ENCODE measurements at regions not wholly inside any gene's neighbourhood (a gene's known extent, or its start where the extent isn't known, plus 50 kb on each side); places are given as distances from the start of the nearest gene placed in this dataset.
"Not testable (repeated sequence)": the region's sequence is repeated elsewhere in the genome, so short reads cannot be mapped to it uniquely, and the experiment has no call there.

DNA sequence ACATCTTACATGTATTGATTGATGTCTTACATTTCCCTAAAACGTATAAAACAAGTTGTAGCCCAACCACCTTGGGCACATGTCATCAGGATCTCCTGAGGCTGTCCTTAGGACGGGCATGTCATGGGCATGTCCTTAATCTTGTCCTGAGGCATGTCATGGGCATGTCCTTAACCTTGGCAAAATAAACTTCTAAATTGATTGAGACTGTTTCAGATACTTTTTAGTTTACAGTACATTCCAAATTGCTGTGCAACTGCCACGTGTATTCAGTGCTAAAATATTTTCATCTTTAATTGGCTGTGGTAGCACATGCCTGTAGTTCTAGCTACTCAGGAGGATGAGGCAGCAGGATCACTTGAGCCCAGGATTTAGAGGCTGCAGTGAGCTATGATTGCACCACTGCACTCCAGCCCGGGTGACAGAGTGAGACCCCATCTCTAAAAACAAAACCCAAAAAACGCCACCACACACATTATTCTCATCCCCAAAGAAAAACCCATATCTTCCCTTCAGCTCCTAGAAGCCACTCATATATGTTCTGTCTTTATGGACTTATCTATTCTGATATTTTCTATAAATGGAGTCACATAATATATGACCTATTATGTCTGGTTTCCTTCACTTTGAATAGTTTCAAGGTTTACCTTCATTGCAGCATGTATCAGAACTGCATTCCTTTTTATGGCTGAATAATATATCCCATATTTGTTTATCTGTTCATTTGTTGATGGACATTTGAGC is 96.0 kb upstream of the BTG3 start:
- Histone ChIP-seq H3K9me2 (replicated peaks; ENCODE audit: low read depth, low read length) (no peaks in the 10 kb centered on the region), H3K4me1 (ENCODE audit: insufficient read depth, low read length, poor library complexity, severe bottlenecking) (no peaks in the 10 kb centered on the region), H3K4me3 (ENCODE audit: low read length, poor library complexity, severe bottlenecking) (no peak overlapping the region), H3K27me3 (ENCODE audit: insufficient read depth, low read length, poor library complexity, severe bottlenecking) (no peaks in the 10 kb centered on the region), H3K4me2 (ENCODE audit: low read depth, low read length, poor library complexity, severe bottlenecking) (no peak overlapping the region), H3K9ac (ENCODE audit: low read depth, low read length, poor library complexity, severe bottlenecking) (no peak overlapping the region), H3K36me3 (ENCODE audit: insufficient read depth, low read length) (no peaks in the 10 kb centered on the region), H3F3A (ENCODE audit: low read depth) (no peaks in the 10 kb centered on the region), H2AFZ (ENCODE audit: low read length) (peak overlapping the region; percentile 18; the same call in 1 of the 2 replicates), H3K9me3 (ENCODE audit: insufficient read depth, low read depth, low read length) (no peaks in the 10 kb centered on the region; the same call in 1 of the 2 replicates), H4K20me1 (ENCODE audit: insufficient read depth, low read length, poor library complexity, severe bottlenecking) (no peaks in the 10 kb centered on the region), H3K79me2 (ENCODE audit: insufficient read depth, low read length) (no peaks in the 10 kb centered on the region)
- TF ChIP-seq, protein P1, sequence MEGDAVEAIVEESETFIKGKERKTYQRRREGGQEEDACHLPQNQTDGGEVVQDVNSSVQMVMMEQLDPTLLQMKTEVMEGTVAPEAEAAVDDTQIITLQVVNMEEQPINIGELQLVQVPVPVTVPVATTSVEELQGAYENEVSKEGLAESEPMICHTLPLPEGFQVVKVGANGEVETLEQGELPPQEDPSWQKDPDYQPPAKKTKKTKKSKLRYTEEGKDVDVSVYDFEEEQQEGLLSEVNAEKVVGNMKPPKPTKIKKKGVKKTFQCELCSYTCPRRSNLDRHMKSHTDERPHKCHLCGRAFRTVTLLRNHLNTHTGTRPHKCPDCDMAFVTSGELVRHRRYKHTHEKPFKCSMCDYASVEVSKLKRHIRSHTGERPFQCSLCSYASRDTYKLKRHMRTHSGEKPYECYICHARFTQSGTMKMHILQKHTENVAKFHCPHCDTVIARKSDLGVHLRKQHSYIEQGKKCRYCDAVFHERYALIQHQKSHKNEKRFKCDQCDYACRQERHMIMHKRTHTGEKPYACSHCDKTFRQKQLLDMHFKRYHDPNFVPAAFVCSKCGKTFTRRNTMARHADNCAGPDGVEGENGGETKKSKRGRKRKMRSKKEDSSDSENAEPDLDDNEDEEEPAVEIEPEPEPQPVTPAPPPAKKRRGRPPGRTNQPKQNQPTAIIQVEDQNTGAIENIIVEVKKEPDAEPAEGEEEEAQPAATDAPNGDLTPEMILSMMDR (conservative IDR thresholded peaks at IDR 0.05; ENCODE audit: low read length) = no peak
- TF ChIP-seq EZH2phosphoT487 (IDR thresholded peaks at IDR 0.05; ENCODE audit: borderline replicate concordance) = no peak

DNA sequence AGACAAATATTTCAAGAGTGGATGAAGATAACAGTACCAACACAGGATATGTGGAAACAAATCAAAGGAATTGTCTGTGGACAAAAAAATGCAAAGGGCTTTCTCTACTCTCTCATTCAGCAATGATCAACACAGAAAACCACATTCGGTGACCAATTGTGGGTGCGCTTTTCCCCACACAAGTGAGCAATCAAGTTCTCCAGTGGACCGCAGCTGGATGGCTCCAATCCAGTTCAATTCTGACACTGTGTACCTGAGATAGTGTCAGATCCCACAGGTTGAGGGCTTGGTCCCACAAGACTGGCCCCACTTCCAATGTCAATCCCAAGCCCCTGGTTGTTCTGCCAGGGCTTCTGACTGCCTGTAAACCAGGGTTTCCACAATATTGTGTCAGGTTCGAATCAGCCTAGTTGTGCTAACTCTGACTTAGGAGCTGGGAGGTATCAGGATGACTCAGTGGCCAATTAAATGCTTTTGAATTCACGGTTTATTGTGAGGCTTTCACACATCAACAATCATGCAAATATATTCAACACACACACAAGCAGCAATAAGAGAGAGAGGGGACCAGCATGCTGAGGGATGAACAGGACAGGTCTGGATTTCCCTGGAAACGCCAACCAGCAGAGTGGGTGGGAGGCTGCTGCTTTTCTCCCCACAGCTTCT is 87.0 kb upstream of the BTG3 start:
- Histone ChIP-seq H3K9me3 (ENCODE audit: insufficient read depth, low read depth, low read length) (no peaks in the 10 kb centered on the region), H3K79me2 (ENCODE audit: insufficient read depth, low read length) (no peaks in the 10 kb centered on the region), H3K4me1 (ENCODE audit: insufficient read depth, low read length, poor library complexity, severe bottlenecking) (peaks cover 22% of the 10 kb centered on the region), H3K27me3 (ENCODE audit: insufficient read depth, low read length, poor library complexity, severe bottlenecking) (no peaks in the 10 kb centered on the region), H3K9me2 (replicated peaks; ENCODE audit: low read depth, low read length) (no peaks in the 10 kb centered on the region), H3K4me3 (ENCODE audit: low read length, poor library complexity, severe bottlenecking) (no peak overlapping the region), H3K9ac (ENCODE audit: low read depth, low read length, poor library complexity, severe bottlenecking) (no peak overlapping the region), H4K20me1 (ENCODE audit: insufficient read depth, low read length, poor library complexity, severe bottlenecking) (no peaks in the 10 kb centered on the region), H3K36me3 (ENCODE audit: insufficient read depth, low read length) (no peaks in the 10 kb centered on the region), H3F3A (ENCODE audit: low read depth) (no peaks in the 10 kb centered on the region), H2AFZ (ENCODE audit: low read length) (no peak overlapping the region), H3K4me2 (ENCODE audit: low read depth, low read length, poor library complexity, severe bottlenecking) (no peak overlapping the region)
- TF ChIP-seq, protein P1 (conservative IDR thresholded peaks at IDR 0.05; ENCODE audit: low read length) = no peak
- TF ChIP-seq EZH2phosphoT487 (IDR thresholded peaks at IDR 0.05; ENCODE audit: borderline replicate concordance) = no peak

DNA sequence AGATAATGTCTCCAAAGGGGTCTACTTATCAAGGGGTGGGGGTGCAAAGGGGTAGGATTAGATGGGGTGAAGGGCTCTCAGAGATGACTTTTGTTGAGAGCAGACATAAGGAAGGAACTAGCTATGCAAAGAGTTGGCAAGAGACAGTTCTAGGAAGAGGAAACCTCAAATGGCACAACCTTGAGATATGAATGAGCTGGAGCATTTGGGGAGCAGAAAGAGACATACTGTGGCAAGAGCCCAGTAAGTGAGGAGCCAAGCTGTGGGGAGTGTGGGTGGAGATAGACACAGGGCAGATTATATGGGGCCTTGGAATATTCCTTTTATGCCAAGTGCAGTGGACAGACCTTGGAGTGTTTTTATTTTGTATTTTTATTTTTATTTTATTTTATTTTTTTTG is 84.8 kb upstream of the BTG3 start:
- no peaks in the 10 kb centered on the region for H3F3A ChIP-seq (ENCODE audit: low read depth)
- H3K4me2 ChIP-seq (ENCODE audit: low read depth, low read length, poor library complexity, severe bottlenecking) = peak overlapping the region; percentile 14
- H3K36me3 ChIP-seq (ENCODE audit: insufficient read depth, low read length) = no peaks in the 10 kb centered on the region
- no peak overlapping the region for H3K9ac ChIP-seq (ENCODE audit: low read depth, low read length, poor library complexity, severe bottlenecking)
- H3K27me3 ChIP-seq (ENCODE audit: insufficient read depth, low read length, poor library complexity, severe bottlenecking) = no peaks in the 10 kb centered on the region
- H3K79me2 ChIP-seq (ENCODE audit: insufficient read depth, low read length) = no peaks in the 10 kb centered on the region
- peak overlapping the region; percentile 31; the same call in 1 of the 2 replicates for H2AFZ ChIP-seq (ENCODE audit: low read length)
- no peaks in the 10 kb centered on the region for H4K20me1 ChIP-seq (ENCODE audit: insufficient read depth, low read length, poor library complexity, severe bottlenecking)
- TF ChIP-seq EZH2phosphoT487 (IDR thresholded peaks at IDR 0.05; ENCODE audit: borderline replicate concordance) = no peak
- TF ChIP-seq, protein P1 (conservative IDR thresholded peaks at IDR 0.05; ENCODE audit: low read length) = no peak
- peaks cover 27% of the 10 kb centered on the region for H3K4me1 ChIP-seq (ENCODE audit: insufficient read depth, low read length, poor library complexity, severe bottlenecking)
- no peaks in the 10 kb centered on the region for H3K9me2 ChIP-seq (replicated peaks; ENCODE audit: low read depth, low read length)
- H3K9me3 ChIP-seq (ENCODE audit: insufficient read depth, low read depth, low read length) = no peaks in the 10 kb centered on the region
- H3K4me3 ChIP-seq (ENCODE audit: low read length, poor library complexity, severe bottlenecking) = no peak overlapping the region

DNA sequence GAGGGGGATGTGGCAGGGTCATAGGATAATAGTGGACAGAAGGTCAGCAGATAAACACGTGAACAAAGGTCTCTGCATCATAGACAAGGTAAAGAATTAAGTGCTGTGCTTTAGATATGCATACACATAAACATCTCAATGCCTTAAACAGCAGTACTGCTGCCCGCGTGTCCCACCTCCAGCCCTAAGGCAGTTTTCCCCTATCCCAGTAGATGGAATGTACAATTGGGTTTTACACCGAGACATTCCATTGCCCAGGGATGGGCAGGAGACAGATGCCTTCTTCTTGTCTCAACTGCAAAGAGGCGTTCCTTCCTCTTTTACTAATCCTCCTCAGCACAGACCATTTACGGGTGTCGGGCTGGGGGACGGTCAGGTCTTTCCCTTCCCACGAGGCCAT is 81.7 kb upstream of the BTG3 start:
- not testable (repeated sequence) for H3K79me2 ChIP-seq (ENCODE audit: insufficient read depth, low read length); H3F3A ChIP-seq (ENCODE audit: low read depth); H3K27me3 ChIP-seq (ENCODE audit: insufficient read depth, low read length, poor library complexity, severe bottlenecking); H3K9me2 ChIP-seq (replicated peaks; ENCODE audit: low read depth, low read length); H3K4me2 ChIP-seq (ENCODE audit: low read depth, low read length, poor library complexity, severe bottlenecking); H3K9ac ChIP-seq (ENCODE audit: low read depth, low read length, poor library complexity, severe bottlenecking); H3K4me3 ChIP-seq (ENCODE audit: low read length, poor library complexity, severe bottlenecking); H3K9me3 ChIP-seq (ENCODE audit: insufficient read depth, low read depth, low read length); H4K20me1 ChIP-seq (ENCODE audit: insufficient read depth, low read length, poor library complexity, severe bottlenecking); H2AFZ ChIP-seq (ENCODE audit: low read length); H3K36me3 ChIP-seq (ENCODE audit: insufficient read depth, low read length)
- peaks cover 28% of the 10 kb centered on the region for H3K4me1 ChIP-seq (ENCODE audit: insufficient read depth, low read length, poor library complexity, severe bottlenecking)
